GM12892 (cell line): ENCODE measurements at regions not wholly inside any gene's neighbourhood (a gene's known extent, or its start where the extent isn't known, plus 50 kb on each side); places are given as distances from the start of the nearest gene placed in this dataset.
"Not testable (repeated sequence)": the region's sequence is repeated elsewhere in the genome, so short reads cannot be mapped to it uniquely, and the experiment has no call there.

Experiments used
- POLR2A ChIP-seq: IDR thresholded peaks from 2 replicates; pipeline ENCODE4 v1.6.1; 2011; ENCODE audit warnings: low read depth, low read length, control low read depth
- POLR2AphosphoS5 ChIP-seq: IDR thresholded peaks from 2 replicates; pipeline ENCODE4 v1.6.1; 2011; ENCODE audit warnings: low read depth, low read length, control low read depth
- TAF1 ChIP-seq: IDR thresholded peaks from 2 replicates; pipeline ENCODE4 v1.6.1; 2011; ENCODE audit warnings: low read depth, mild to moderate bottlenecking, control low read depth, low read length, borderline replicate concordance

- TF ChIP-seq POLR2A, TAF1, POLR2AphosphoS5: not testable (repeated sequence)
Measured at GRCh38 chr11:23652336-23652735, 792.1 kb upstream of the CCDC179 start.
